Left hindlimb (tissue), 1 donor: ENCODE measurements at regions not wholly inside any gene's neighbourhood (a gene's known extent, or its start where the extent isn't known, plus 50 kb on each side); places are given as distances from the start of the nearest gene placed in this dataset.
A peak's percentile ranks its signal among the peaks of the same experiment; 100 is the strongest.

ENCODE experiments used
- DNase-seq: peaks from one replicate; pipeline ENCODE4 v3.0.0-alpha.2; 2018

DNA sequence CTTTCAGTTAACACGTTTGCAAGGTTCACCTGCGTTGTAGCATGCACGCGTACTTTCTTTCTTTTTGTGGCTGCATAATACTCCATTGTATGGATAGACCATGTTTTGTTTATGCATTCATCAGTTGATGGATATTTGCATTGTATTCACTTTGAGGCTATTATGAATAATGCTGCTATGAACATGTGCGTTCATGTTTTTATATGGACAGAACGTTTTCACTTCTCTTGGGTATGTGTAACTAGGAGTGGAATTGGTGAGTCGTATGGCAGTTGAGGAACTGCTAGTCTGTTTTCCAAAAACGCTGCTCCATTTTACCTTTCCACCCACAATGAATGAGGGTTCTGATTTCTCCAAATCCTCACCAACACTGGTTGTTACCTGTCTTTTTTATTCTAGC, 244.3 kb downstream of the GLI2 start:
- peak; percentile 1 for DNase-seq

DNA sequence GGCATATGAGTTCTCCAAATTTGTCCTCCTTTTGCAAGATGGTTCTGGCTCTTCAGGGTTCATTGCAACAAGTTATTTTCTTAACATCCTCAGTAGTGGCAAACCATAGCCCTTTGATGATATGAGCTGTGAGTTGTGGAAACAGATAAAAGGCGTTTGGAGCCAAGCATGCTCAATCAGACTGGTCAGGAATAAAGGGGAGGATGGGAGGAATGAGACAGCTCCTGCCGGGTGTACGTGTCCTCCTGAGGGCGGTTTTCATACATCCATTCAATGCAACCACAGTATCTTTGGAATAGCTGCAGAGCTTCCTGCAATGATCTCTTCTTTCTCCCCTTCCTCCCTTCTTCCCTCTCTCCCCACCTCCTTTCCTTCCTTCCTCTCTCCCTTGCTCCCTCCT, 245.8 kb downstream of the GLI2 start:
- DNase-seq, result no peak

DNA sequence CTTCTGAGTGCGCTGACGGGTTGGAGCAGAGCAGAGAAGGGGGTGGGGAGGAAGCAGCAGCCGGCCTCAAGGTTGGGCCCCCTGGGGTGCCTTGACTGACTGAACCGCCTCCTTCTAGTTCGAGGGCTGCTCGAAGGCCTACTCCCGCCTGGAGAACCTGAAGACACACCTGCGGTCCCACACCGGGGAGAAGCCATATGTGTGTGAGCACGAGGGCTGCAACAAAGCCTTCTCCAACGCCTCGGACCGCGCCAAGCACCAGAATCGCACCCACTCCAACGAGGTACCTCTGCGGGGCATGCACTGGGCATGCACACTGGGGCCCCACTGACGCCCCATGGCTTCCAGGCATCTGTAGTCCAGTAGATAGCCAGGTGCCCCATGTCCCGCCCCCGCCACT, 246.9 kb downstream of the GLI2 start:
- DNase-seq, result no peak

DNA sequence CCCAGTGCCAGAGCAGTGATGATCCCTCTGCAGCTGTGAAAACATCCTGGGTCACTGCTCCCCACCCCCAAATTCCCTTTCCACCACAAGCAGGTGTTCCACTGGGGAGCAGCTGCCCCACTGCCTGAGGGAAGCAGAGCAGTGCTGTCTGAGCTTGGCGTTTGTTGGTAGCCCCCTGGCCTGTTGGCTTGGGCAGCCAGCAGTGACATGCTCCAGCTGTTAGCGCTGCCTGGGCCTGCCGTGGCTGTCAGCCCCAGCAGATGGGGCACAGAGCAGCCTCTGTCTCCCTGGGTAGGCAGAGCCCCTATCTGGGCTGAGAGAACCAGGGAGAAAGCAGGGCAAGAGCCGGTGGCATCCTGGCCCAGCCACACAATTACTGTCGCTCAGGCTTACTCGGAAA, 247.7 kb downstream of the GLI2 start:
- DNase-seq, result peak; percentile 54

DNA sequence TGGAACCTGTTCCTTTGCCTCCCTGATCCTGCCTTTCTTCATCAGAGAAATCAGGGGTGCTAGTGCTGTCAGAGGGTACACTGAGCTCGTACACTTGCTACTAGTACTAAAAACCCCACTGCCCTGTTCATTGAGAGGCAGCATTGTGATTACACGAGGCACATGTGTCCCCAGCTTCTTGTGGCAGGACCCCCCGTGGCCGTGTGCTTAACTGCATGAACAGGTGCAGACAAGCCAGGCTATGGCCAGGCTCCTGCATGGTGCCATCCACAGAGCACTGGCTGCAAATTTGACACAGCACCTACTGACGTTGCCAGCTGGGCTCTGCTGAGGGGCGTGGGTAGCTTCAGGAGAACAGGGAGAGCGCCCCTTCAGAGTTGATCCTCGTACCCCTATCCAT, 248.4 kb downstream of the GLI2 start:
- DNase-seq, result no peak

DNA sequence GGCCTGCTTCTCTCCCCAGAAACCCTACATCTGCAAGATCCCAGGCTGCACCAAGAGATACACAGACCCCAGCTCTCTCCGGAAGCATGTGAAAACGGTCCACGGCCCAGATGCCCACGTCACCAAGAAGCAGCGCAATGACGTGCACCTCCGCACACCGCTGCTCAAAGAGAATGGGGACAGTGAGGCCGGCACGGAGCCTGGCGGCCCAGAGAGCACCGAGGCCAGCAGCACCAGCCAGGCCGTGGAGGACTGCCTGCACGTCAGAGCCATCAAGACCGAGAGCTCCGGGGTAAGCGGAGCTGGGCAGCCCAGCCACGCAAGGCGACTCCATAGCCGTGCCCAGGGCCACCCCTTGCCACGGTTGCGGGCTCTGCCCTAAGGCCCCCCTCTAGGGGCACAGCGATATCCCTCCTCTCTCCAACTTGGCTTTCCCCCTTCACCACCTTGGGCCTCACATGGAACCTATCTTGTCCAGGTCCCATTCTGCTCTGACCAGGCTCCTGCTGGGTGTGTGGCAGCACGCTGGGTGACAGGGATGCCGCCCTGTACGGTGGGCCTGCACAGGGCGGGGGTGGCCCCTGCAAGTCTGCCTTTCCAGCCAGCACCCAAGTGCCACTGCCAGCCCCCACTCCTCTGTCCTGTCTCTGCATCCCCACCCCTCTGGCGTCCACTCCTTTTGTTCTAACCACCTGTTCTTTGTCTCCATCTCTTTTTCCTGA, 248.9 kb downstream of the GLI2 start:
- no peak for DNase-seq

DNA sequence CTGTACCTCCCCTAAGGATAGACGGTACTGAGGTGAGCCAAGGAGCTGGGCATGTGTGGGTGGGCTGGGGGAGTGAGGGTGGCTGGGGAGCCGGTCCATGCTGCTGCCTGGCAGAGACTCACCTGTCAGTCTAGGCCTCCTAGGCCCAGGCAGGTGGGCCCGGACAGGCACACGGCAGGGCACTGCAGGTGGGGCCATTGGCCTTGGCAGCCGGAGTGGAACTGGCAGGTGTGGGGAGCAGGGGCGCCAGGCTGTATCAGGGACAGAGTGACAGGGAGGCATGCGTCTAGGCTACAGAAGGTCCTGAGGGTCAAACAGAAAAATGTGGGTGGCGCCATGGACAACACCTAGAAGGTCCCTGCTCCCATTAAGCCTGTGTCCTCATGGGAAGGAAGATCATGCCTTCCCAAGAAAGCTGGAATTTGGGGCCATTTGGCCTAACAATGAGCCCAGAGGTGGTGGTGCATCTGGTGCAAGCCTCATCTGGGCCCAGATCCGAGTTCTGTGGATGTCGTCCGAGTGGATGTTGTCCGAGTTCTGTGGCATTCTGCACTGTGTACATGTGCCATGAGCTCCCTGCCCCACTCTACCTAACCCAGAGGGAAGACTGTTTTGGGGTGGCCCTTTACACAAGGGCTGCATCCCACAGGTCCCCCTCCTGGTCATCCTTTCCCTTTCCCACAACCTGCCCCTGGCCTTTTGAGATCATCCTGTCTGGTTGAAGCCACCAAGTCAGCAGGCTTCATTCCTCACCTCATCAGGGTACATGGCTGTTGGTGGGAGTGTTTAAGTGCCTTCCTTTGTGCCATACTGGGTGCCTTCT, 249.7 kb downstream of the GLI2 start:
- DNase-seq, result no peak

DNA sequence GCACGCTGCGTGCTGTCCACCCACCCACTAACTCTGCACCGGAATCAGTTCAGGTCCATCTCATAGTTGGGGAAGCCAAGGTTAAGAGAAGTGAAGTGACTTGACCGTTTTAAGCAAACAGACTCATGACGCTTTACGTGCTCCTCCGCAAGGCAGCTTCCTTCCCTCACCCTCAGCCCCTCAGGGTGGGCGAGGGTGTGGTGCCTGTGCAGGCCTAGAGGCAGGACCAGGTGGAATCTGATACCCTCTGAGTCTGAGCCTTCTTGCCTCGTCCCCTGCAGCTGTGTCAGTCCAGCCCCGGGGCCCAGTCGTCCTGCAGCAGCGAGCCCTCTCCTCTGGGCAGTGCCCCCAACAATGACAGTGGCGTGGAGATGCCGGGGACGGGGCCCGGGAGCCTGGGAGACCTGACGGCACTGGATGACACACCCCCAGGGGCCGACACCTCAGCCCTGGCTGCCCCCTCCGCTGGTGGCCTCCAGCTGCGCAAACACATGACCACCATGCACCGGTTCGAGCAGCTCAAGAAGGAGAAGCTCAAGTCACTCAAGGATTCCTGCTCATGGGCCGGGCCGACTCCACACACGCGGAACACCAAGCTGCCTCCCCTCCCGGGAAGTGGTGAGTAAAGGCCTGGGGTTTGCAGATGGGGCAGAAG, 250.5 kb downstream of the GLI2 start:
- no peak for DNase-seq

DNA sequence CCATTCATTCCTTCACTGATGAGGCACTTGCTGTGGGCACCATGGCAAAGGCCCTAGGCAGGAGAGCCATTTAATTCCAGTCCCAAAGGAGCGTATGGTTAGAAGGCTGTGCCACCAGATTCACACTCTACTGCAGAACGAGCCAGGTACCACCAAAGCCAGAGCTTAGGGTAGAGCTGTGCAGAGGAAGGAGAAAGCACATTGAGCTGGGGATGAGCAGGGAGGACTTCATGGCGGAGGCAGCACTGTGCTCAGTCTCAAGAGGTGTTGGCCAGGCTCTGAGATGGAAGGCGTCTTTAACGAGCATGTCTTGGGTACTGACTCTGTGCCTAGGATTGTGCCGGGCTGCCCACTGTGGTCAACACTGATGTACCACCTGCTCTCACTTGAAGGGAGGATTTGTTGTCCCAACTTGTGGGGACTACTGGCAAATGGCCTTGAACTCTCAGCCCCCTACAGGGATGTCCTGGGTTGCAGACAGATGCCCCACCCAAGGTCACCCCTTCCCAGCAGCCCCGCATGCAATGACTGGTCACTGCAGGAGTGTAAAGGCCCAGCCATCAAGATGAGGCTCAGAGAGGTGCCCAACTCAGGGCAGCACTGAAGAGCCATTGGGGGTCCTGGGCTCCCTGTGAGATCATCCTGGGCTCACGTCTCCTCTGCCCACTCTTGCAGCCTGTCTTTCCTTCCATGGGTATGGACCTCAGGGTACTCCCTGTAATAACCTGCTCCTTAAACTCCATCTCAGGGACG, 251.4 kb downstream of the GLI2 start:
- no peak for DNase-seq

DNA sequence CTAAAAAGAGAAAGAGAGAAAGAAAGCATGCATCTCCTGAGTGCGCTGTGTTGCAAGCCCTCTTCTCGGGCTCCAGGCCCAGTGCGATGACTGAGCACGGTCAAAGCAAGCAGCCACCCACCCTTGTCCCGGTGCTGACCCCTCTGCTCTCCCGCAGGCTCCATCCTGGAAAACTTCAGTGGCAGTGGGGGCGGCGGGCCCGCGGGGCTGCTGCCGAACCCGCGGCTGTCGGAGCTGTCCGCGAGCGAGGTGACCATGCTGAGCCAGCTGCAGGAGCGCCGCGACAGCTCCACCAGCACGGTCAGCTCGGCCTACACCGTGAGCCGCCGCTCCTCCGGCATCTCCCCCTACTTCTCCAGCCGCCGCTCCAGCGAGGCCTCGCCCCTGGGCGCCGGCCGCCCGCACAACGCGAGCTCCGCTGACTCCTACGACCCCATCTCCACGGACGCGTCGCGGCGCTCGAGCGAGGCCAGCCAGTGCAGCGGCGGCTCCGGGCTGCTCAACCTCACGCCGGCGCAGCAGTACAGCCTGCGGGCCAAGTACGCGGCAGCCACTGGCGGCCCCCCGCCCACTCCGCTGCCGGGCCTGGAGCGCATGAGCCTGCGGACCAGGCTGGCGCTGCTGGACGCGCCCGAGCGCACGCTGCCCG, 252.5 kb downstream of the GLI2 start:
- no peak for DNase-seq

DNA sequence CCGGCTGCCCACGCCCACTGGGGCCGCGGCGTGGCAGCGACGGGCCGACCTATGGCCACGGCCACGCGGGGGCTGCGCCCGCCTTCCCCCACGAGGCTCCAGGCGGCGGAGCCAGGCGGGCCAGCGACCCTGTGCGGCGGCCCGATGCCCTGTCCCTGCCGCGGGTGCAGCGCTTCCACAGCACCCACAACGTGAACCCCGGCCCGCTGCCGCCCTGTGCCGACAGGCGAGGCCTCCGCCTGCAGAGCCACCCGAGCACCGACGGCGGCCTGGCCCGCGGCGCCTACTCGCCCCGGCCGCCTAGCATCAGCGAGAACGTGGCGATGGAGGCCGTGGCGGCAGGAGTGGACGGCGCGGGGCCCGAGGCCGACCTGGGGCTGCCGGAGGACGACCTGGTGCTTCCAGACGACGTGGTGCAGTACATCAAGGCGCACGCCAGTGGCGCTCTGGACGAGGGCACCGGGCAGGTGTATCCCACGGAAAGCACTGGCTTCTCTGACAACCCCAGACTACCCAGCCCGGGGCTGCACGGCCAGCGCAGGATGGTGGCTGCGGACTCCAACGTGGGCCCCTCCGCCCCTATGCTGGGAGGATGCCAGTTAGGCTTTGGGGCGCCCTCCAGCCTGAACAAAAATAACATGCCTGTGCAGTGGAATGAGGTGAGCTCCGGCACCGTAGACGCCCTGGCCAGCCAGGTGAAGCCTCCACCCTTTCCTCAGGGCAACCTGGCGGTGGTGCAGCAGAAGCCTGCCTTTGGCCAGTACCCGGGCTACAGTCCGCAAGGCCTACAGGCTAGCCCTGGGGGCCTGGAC, 253.2 kb downstream of the GLI2 start:
- no peak for DNase-seq

DNA sequence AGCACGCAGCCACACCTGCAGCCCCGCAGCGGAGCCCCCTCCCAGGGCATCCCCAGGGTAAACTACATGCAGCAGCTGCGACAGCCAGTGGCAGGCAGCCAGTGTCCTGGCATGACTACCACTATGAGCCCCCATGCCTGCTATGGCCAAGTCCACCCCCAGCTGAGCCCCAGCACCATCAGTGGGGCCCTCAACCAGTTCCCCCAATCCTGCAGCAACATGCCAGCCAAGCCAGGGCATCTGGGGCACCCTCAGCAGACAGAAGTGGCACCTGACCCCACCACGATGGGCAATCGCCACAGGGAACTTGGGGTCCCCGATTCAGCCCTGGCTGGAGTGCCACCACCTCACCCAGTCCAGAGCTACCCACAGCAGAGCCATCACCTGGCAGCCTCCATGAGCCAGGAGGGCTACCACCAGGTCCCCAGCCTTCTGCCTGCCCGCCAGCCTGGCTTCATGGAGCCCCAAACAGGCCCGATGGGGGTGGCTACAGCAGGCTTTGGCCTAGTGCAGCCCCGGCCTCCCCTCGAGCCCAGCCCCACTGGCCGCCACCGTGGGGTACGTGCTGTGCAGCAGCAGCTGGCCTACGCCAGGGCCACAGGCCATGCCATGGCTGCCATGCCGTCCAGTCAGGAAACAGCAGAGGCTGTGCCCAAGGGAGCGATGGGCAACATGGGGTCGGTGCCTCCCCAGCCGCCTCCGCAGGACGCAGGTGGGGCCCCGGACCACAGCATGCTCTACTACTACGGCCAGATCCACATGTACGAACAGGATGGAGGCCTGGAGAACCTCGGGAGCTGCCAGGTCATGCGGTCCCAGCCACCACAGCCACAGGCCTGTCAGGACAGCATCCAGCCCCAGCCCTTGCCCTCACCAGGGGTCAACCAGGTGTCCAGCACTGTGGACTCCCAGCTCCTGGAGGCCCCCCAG, 254.1 kb downstream of the GLI2 start:
- no peak for DNase-seq

DNA sequence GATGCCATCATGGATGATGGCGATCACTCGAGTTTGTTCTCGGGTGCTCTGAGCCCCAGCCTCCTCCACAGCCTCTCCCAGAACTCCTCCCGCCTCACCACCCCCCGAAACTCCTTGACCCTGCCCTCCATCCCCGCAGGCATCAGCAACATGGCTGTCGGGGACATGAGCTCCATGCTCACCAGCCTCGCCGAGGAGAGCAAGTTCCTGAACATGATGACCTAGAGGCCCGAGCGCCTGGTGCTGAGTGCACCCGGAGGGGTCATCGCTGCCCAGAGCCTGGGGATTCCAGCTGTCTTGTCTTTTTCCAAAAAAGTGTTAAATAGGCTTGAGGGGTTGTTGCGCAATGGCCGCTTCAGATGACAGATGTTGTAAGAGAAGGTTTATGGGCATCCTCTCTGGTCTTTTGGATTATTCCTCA, 254.8 kb downstream of the GLI2 start:
- DNase-seq, result no peak

DNA sequence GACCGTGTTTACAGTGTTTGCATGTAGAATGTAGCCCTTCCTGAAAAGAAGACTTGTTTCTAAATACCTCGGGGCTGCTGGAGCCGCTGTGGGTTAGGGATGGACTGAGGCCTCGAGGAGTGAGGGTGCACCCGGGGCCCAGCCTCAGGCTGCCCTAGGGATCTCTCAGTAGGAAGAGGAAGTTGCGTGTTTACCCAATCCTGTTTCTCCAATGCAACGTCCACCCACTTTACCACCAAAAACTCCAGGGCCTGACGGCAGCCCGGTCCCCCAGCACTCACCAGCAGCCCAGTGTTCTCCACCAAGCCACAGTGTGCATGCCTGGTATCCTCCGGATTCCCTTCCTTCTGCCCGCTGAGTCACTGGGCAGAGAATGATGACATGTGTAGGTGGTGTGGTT, 255.8 kb downstream of the GLI2 start:
- DNase-seq, result no peak

DNA sequence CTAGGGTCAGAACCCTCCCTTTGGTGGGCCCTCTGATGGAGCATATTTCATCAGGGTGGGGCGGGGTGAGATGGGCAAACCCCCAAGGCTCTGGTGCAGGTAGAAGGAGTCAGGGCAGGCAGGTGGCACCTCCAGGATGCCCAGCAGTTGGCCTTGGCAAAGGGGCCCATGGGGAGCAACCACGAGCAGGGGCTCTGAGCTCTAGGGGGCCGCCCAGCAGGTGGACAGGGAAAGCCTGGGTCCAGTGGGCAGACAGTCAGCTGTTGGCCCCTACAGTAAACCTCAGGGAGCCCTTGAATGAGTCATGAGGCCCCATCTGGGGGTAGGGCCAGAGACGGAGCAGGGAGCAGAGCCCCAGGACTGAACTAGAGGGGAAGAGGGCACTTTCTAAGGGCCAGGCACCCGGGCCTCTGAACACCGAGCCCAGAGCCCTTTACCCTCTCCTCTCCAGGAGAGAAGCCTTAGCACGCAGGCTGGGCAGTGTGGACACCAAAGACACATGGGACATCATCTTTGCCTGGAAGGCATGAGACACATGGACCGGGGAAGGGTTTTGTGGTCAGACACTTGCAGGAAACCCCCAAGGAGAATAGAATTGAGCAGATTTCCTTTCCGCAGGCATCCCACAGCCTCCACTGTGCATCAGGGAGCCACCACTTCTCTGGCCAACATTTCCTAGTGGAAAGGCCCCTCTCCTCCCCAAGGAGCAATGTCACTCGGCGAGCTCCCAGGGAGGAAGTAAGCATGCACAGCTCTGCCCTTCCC, 257.3 kb downstream of the GLI2 start:
- DNase-seq, result no peak

DNA sequence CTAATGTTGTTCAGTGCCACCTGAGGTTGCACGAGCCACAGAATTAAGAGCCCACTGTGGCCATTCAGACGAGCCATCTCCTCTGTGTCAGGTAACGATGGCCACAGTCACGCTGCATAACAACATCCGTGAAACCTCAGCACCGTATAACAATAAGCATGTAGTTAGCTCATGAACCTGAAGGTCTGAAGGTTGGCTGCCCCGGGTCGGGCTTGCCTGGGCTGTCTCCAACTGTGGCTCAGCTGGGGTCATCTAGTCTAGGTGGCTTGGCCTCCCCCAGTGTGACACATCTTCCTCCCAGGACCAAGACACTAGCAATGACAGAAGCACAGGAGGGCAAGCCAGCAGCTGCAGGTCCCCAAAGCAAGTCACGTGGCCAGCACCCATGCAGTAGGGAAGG, 258.0 kb downstream of the GLI2 start:
- DNase-seq, result no peak

DNA sequence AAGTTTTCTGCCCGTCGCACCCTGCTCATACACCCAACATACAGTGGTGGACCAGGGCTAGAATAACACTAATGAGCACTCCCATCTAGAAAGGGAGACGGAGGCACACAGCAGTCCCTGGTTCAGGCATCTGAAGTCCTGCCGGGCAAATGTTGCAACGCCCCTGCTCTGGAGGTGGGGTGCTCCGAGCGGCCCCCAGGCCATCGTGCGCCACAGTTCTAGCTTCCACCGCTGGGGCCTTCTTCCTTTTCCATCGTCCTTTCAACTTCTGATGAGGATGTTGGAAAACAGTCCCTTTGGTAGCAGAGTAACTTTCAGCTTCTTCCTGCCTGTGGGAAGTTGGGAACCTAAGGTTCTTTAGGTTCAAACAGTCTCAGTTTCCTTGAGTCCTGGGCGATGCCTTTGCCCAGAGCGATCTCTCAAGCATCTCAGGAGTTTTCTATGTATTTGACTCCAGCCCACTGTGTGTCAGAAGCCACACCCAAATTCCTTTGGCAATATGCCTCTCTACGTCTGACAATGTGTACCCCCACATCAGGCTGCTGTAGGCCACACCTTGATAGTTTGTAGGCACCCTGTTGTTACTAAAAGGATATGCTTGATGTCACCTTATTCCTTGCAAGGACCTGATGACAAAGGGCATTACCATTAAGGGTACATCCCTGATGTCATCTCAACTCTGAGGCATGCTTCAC, 258.8 kb downstream of the GLI2 start:
- no peak for DNase-seq

DNA sequence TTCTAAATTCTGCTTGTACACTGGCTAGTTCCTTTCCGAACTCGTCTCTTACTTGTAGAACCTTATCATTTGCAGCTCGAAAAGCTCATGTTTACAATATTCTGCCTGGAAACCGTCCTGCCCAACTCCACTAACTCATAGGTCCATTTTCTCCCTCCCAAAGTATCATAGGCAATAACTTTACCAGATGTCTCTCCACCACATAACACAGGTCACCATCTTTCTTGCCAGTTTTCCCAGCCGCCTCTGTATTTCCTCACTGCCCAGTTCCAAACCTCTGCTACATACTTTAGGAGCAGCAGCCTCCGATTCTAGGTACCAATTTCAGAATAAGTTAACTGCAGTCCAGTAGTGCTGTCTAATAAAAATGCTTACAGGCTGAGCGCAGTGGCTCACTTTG, 259.5 kb downstream of the GLI2 start:
- DNase-seq, result peak; percentile 69

DNA sequence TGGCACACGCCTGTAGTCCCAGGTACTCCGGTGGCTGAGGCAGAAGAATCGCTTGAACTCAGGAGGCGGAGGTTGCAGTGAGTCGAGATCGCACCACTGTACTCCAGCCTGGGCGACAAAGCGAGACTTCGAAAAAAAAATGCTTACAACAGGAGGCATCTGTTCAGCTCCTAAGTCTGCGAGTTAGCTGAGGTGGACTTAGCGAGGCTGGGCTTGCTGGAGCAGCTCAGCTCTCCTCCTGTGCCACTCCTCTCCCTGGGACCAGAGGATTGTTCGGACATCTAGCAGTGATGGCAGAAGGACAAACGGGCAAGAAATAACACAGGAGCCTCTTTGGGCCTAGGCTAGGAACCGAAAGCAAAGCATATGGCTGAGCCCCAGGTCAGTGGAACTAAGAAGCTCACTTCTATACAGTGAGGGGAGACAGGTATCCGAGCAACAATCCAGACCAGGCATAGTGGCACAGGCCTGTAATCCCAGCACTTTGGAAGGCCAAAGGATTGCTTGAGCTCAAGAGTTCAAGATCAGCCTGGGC, 260.1 kb downstream of the GLI2 start:
- DNase-seq, result no peak
